Transverse colon (tissue), 4 donors: ENCODE measurements at regions not wholly inside any gene's neighbourhood (a gene's known extent, or its start where the extent isn't known, plus 50 kb on each side); places are given as distances from the start of the nearest gene placed in this dataset.

Source experiments
- CTCF ChIP-seq, 5 experiments: fragments of 200-600 bp in 3 of 5; fragments of 450-650 bp in 2 of 5; sonication (generic) in 3 of 5; IDR thresholded peaks; 1 replicate in 2 of 5; 2 replicates in 3 of 5; pipeline ENCODE4 v1.5.1; 2016 to 2017; ENCODE audit warnings: antibody characterized with exemption in 5 of 5, inconsistent platforms in 3 of 5, mild to moderate bottlenecking in 2 of 5, moderate library complexity in 1 of 5
- EP300 ChIP-seq: sonication (generic); formaldehyde crosslinking; IDR thresholded peaks from one replicate; pipeline ENCODE4 v1.6.1; 2017; ENCODE audit warnings: antibody characterized with exemption, low read depth
- POLR2A ChIP-seq: fragments of 450-650 bp; IDR thresholded peaks from one replicate; pipeline ENCODE4 v1.6.1; 2016; ENCODE audit warnings: antibody characterized with exemption, mild to moderate bottlenecking, moderate library complexity
- POLR2AphosphoS5 ChIP-seq, 3 donors: sonication (generic); formaldehyde crosslinking; IDR thresholded peaks; one replicate each; pipeline ENCODE4 v1.6.1; 2016; ENCODE audit warnings: antibody characterized with exemption in 3 of 3

- TF ChIP-seq CTCF (IDR thresholded peaks at IDR 0.05): no peak
- TF ChIP-seq EP300: no peak
- TF ChIP-seq POLR2A: no peak
- no peak for TF ChIP-seq POLR2AphosphoS5 (IDR thresholded peaks at IDR 0.05)
These were observed 256.4 kb upstream of the FGGY start for GRCh38 chr1:59040486-59040885.
